IMR-90 (cell line): ENCODE measurements at regions not wholly inside any gene's neighbourhood (a gene's known extent, or its start where the extent isn't known, plus 50 kb on each side); places are given as distances from the start of the nearest gene placed in this dataset.

ENCODE experiments used
- ATAC-seq: fragments of 200-7000 bp; cut with Tn5 transposase; 2 replicates; pipeline ENCODE4 v1.9.1; 2020; ENCODE audit warnings: low read depth, mild to moderate bottlenecking, moderate library complexity
- BruUV-seq: library from RNA; stranded (reverse); fragments of 400-500 nt; replicated peaks from 2 replicates; lab custom pipeline; 2021; lab: Mats Ljungman, UMichigan
- CTCF ChIA-PET: fragments of 300-600 bp; formaldehyde crosslinking; extraction: SDS; loops from one replicate; lab custom pipeline; 2021; ENCODE audit warnings: antibody characterized with exemption; lab: Yijun Ruan, JAX
- POLR2A ChIA-PET: fragments of 300-600 bp; sonication (Branson Sonifier 250); formaldehyde crosslinking; loops from one replicate; lab custom pipeline; 2022; ENCODE audit warnings: antibody characterized with exemption; ENCODE audit not compliant: unreplicated experiment; lab: Charles Lee
- DNase-seq: peaks from one replicate; pipeline ENCODE4 v3.0.0; 2013
- H2AFZ ChIP-seq: replicated peaks from 2 replicates; pipeline ENCODE3; 2013; ENCODE audit warnings: low read length, mild to moderate bottlenecking; ENCODE audit not compliant: poor library complexity
- H2AK5ac ChIP-seq: 2 replicates; pipeline ENCODE4 v1.6.1; 2013; ENCODE audit warnings: low read depth, low read length, inconsistent platforms
- H2AK9ac ChIP-seq: replicated peaks from 2 replicates; pipeline ENCODE3; 2013; ENCODE audit warnings: mild to moderate bottlenecking, low read depth, low read length, moderate library complexity; ENCODE audit not compliant: poor library complexity
- H2BK120ac ChIP-seq: 2 replicates; pipeline ENCODE4 v1.6.1; 2013; ENCODE audit warnings: low read depth, low read length, inconsistent platforms
- H2BK15ac ChIP-seq: 3 replicates; pipeline ENCODE4 v1.6.1; 2013; ENCODE audit warnings: low read depth, low read length, inconsistent platforms
- H2BK20ac ChIP-seq: 2 replicates; pipeline ENCODE4 v1.6.1; 2013; ENCODE audit warnings: low read depth, mild to moderate bottlenecking, inconsistent platforms, low read length, moderate library complexity
- H2BK5ac ChIP-seq: 2 replicates; pipeline ENCODE4 v1.6.1; 2013; ENCODE audit warnings: mild to moderate bottlenecking, low read depth, low read length, inconsistent platforms; ENCODE audit not compliant: poor library complexity, severe bottlenecking
- H3K14ac ChIP-seq: replicated peaks from 2 replicates; pipeline ENCODE4 v1.6.1; 2013; ENCODE audit warnings: low read depth, low read length, inconsistent platforms
- H3K18ac ChIP-seq: 2 replicates; pipeline ENCODE4 v1.6.1; 2013; ENCODE audit warnings: low read depth, low read length, control low read depth
- H3K23ac ChIP-seq: 2 replicates; pipeline ENCODE4 v1.6.1; 2013; ENCODE audit warnings: low read depth, low read length, inconsistent platforms
- H3K27ac ChIP-seq: 2 replicates; pipeline ENCODE4 v1.5.1; 2013; ENCODE audit warnings: mild to moderate bottlenecking, control low read depth, low read length; ENCODE audit not compliant: insufficient read depth
- H3K27me3 ChIP-seq: 2 replicates; pipeline ENCODE4 v1.6.1; 2013; ENCODE audit warnings: low read length; ENCODE audit not compliant: control insufficient read depth, insufficient read depth
- H3K36me3 ChIP-seq: 2 replicates; pipeline ENCODE4 v1.6.1; 2013; ENCODE audit warnings: low read length, mixed read lengths; ENCODE audit not compliant: control insufficient read depth, insufficient read depth
- H3K4ac ChIP-seq: 2 replicates; pipeline ENCODE4 v1.6.1; 2013; ENCODE audit warnings: low read depth, low read length, inconsistent platforms
- H3K4me1 ChIP-seq: 2 replicates; pipeline ENCODE4 v1.6.1; 2013; ENCODE audit warnings: low read length, mixed read lengths; ENCODE audit not compliant: control insufficient read depth, insufficient read depth
- H3K4me2 ChIP-seq: 2 replicates; pipeline ENCODE4 v1.6.1; 2013; ENCODE audit warnings: low read depth, mild to moderate bottlenecking, control low read depth, low read length, moderate library complexity
- H3K4me3 ChIP-seq: 2 replicates; pipeline ENCODE4 v1.5.1; 2013; ENCODE audit warnings: low read depth, mild to moderate bottlenecking, control low read depth, low read length, moderate library complexity; ENCODE audit not compliant: insufficient read depth
- H3K56ac ChIP-seq: 2 replicates; pipeline ENCODE4 v1.6.1; 2013; ENCODE audit warnings: low read length, inconsistent platforms; ENCODE audit not compliant: insufficient read depth; ENCODE audit errors: extremely low read depth
- H3K79me1 ChIP-seq, 2 experiments: 2 replicates each; pipeline ENCODE4 v1.6.1; 2013; ENCODE audit warnings: low read length in 2 of 2, inconsistent platforms in 1 of 2, low read depth in 1 of 2
- H3K9ac ChIP-seq: 2 replicates; pipeline ENCODE4 v1.6.1; 2013; ENCODE audit warnings: low read depth, low read length, control low read depth
- H3K9me1 ChIP-seq: 2 replicates; pipeline ENCODE4 v1.6.1; 2013; ENCODE audit warnings: low read length, inconsistent platforms; ENCODE audit not compliant: insufficient read depth
- H3K9me3 ChIP-seq: 2 replicates; pipeline ENCODE4 v1.6.1; 2013; ENCODE audit warnings: low read length; ENCODE audit not compliant: control insufficient read depth, insufficient read depth
- H4K20me1 ChIP-seq: 2 replicates; pipeline ENCODE4 v1.6.1; 2013; ENCODE audit warnings: low read length, inconsistent platforms; ENCODE audit not compliant: insufficient read depth
- H4K5ac ChIP-seq: 2 replicates; pipeline ENCODE4 v1.6.1; 2013; ENCODE audit warnings: mild to moderate bottlenecking, low read depth, low read length, control low read depth
- H4K8ac ChIP-seq, 2 experiments: 2 replicates each; pipeline ENCODE4 v1.6.1; 2013; ENCODE audit warnings: low read depth in 2 of 2, low read length in 2 of 2, control low read depth in 1 of 2, inconsistent platforms in 1 of 2
- H4K91ac ChIP-seq: 2 replicates; pipeline ENCODE4 v1.6.1; 2013; ENCODE audit warnings: low read depth, low read length, inconsistent platforms; ENCODE audit not compliant: insufficient read depth
- BHLHE40 ChIP-seq: fragments of 150-350 bp; IDR thresholded peaks from 2 replicates; pipeline ENCODE4 v1.6.1; 2016; ENCODE audit warnings: mild to moderate bottlenecking, low read depth, low read length
- CEBPB ChIP-seq: IDR thresholded peaks from 2 replicates; pipeline ENCODE4 v1.6.1; 2012; ENCODE audit warnings: low read depth, low read length, improper control_type of control experiment
- CHD1 ChIP-seq: IDR thresholded peaks from 2 replicates; pipeline ENCODE4 v1.6.1; 2012; ENCODE audit warnings: low read depth, low read length, improper control_type of control experiment
- CTCF ChIP-seq: conservative IDR thresholded peaks from 2 replicates; pipeline ENCODE4 v1.5.1; 2012; ENCODE audit warnings: mild to moderate bottlenecking, low read depth, low read length, improper control_type of control experiment
- ELK1 ChIP-seq: fragments of 150-350 bp; IDR thresholded peaks from 2 replicates; pipeline ENCODE4 v1.6.1; 2016; ENCODE audit warnings: low read depth, mild to moderate bottlenecking, low read length, moderate library complexity, borderline replicate concordance
- FOS ChIP-seq: fragments of 150-350 bp; IDR thresholded peaks from 2 replicates; pipeline ENCODE4 v1.6.1; 2016; ENCODE audit warnings: low read depth, low read length
- MAFK ChIP-seq: IDR thresholded peaks from 2 replicates; pipeline ENCODE4 v1.6.1; 2012; ENCODE audit warnings: low read depth, low read length, improper control_type of control experiment
- MAZ ChIP-seq: IDR thresholded peaks from 2 replicates; pipeline ENCODE4 v1.6.1; 2012; ENCODE audit warnings: low read depth, mild to moderate bottlenecking, low read length, improper control_type of control experiment, moderate library complexity, borderline replicate concordance
- MXI1 ChIP-seq: IDR thresholded peaks from 2 replicates; pipeline ENCODE4 v1.6.1; 2012; ENCODE audit warnings: low read depth, mild to moderate bottlenecking, low read length, moderate library complexity, borderline replicate concordance
- NFE2L2 ChIP-seq: fragments of 150-350 bp; IDR thresholded peaks from 2 replicates; pipeline ENCODE4 v1.6.1; 2016; ENCODE audit warnings: low read depth, mild to moderate bottlenecking, low read length
- POLR2A ChIP-seq: IDR thresholded peaks from 2 replicates; pipeline ENCODE4 v1.6.1; 2012; ENCODE audit warnings: mild to moderate bottlenecking, low read depth, low read length
- RAD21 ChIP-seq: IDR thresholded peaks from 2 replicates; pipeline ENCODE4 v1.6.1; 2012; ENCODE audit warnings: low read length, improper control_type of control experiment
- RCOR1 ChIP-seq: IDR thresholded peaks from 2 replicates; pipeline ENCODE4 v1.6.1; 2012; ENCODE audit warnings: mild to moderate bottlenecking, low read length, improper control_type of control experiment; ENCODE audit not compliant: insufficient replicate concordance
- RFX5 ChIP-seq: IDR thresholded peaks from 2 replicates; pipeline ENCODE4 v1.8.0; 2012; ENCODE audit warnings: low read depth, mild to moderate bottlenecking, low read length, moderate library complexity
- SMC3 ChIP-seq: fragments of 150-350 bp; IDR thresholded peaks from 2 replicates; pipeline ENCODE4 v1.6.1; 2016; ENCODE audit warnings: low read depth, mild to moderate bottlenecking, antibody characterized with exemption, low read length, moderate library complexity
- USF2 ChIP-seq: fragments of 150-350 bp; IDR thresholded peaks from 2 replicates; pipeline ENCODE4 v1.6.1; 2017; ENCODE audit warnings: mild to moderate bottlenecking, antibody characterized with exemption, low read length, low read depth
- WGBS, 2 experiments: methylation state at CpG; one replicate each; pipeline versions ENCODE4 v1.1.5 to v1.1.7; 2013; ENCODE audit warnings: missing lambda C conversion rate in 2 of 2; ENCODE audit not compliant: insufficient read length in 1 of 2; ENCODE audit errors: extremely low coverage in 2 of 2; 5-methylcytosine and 5-hydroxymethylcytosine counted together
- dilution Hi-C: fragments of 300-500 bp; cut with HindIII; formaldehyde crosslinking; loops from one replicate; pipeline ENCODE4 v1.14.3; 2018; ENCODE audit warnings: low sequenced_read_pairs; ENCODE audit not compliant: unreplicated experiment
- in situ Hi-C: fragments of 300-500 bp; cut with MboI; formaldehyde crosslinking; loops from 3 replicates; pipeline ENCODE4 v1.14.3; 2019; ENCODE audit warnings: low sequenced_read_pairs, inconsistent platforms, mixed read lengths
- intact Hi-C: fragments of 100-400 bp; cut with micrococcal nuclease; formaldehyde crosslinking; loops from 2 replicates; pipeline ENCODE4 v1.10.0; 2022

GRCh38 chr6:26264547-26264946 is 100.5 kb upstream of the BTN3A2 start:
- BruUV-seq, result no TSS peak
- no peak overlapping the region for H3K27ac ChIP-seq

More at GRCh38 chr6:26264547-26264946, 100.5 kb upstream of the BTN3A2 start:
- intact Hi-C loops (no loop called here), in situ Hi-C loops (no loop called here), dilution Hi-C loops (no loop called here)
- H3K9me1 ChIP-seq, result no peaks in the 10 kb centered on the region
- H2AK9ac ChIP-seq, result no peak overlapping the region
- no peak overlapping the region for H2BK120ac ChIP-seq
- no peak overlapping the region for H3K18ac ChIP-seq
- H4K20me1 ChIP-seq, result no peaks in the 10 kb centered on the region
- no peaks in the 10 kb centered on the region for H3K27me3 ChIP-seq
- no peak overlapping the region for H3K4me3 ChIP-seq
- H3K79me1 ChIP-seq, result no peaks in the 10 kb centered on the region
- no peak overlapping the region for H2AK5ac ChIP-seq
- WGBS, 2 experiments, result no CpG with 5 or more reads among the region's 1 CpG
- no peak overlapping the region for H2BK15ac ChIP-seq
- H3K36me3 ChIP-seq, result no peaks in the 10 kb centered on the region
- ChIA-PET POLR2A (no interaction called here), CTCF (interaction anchor here (0.7 kb wide), 1 partner anchor 58 kb away, joined by 7 read pairs; no protein-coding TSS in a partner anchor)
- H4K91ac ChIP-seq, result no peak overlapping the region
- no peaks in the 10 kb centered on the region for H3K4me1 ChIP-seq
- H3K14ac ChIP-seq, result no peak overlapping the region
- H3K56ac ChIP-seq, result no peak overlapping the region
- H3K23ac ChIP-seq, result no peak overlapping the region
- H3K4me2 ChIP-seq, result no peak overlapping the region
- H3K9me3 ChIP-seq, result no peaks in the 10 kb centered on the region
- no peak overlapping the region for H4K5ac ChIP-seq
- H3K4ac ChIP-seq, result no peak overlapping the region
- H2BK20ac ChIP-seq, result no peak overlapping the region
- no peak overlapping the region for H3K9ac ChIP-seq
- ATAC-seq (no peak), DNase-seq (no peak)
- no peak for TF ChIP-seq MXI1
- no peak for TF ChIP-seq CTCF
- TF ChIP-seq CEBPB, result no peak
- TF ChIP-seq CHD1, result no peak
- no peak for TF ChIP-seq RCOR1
- no peak for TF ChIP-seq MAZ
- no peak for TF ChIP-seq FOS
- no peak for TF ChIP-seq BHLHE40
- TF ChIP-seq MAFK, result no peak
- no peak for TF ChIP-seq RAD21
- no peak for TF ChIP-seq RFX5
- TF ChIP-seq SMC3, result no peak
- TF ChIP-seq USF2, result no peak
- no peak for TF ChIP-seq NFE2L2
- no peak for TF ChIP-seq ELK1
- TF ChIP-seq POLR2A, result no peak
- H4K8ac ChIP-seq, result no peak overlapping the region
- no peak overlapping the region for H2BK5ac ChIP-seq
- no peak overlapping the region for H2AFZ ChIP-seq
